Thyroid gland (tissue), 4 donors: ENCODE measurements at regions not wholly inside any gene's neighbourhood (a gene's known extent, or its start where the extent isn't known, plus 50 kb on each side); places are given as distances from the start of the nearest gene placed in this dataset.

Source experiments
- POLR2A ChIP-seq, 2 donors: fragments of 450-650 bp; IDR thresholded peaks; one replicate each; pipeline ENCODE4 v1.6.1; 2017; ENCODE audit warnings: antibody characterized with exemption in 2 of 2, mild to moderate bottlenecking in 2 of 2, moderate library complexity in 1 of 2
- TF ChIP-seq, protein P1 (sequence below), 6 experiments: fragments of 200-600 bp in 3 of 6; fragments of 450-650 bp in 3 of 6; sonication (generic) in 3 of 6; IDR thresholded peaks; one replicate each; pipeline ENCODE4 v1.5.1; 2016 to 2019; ENCODE audit warnings: antibody characterized with exemption in 6 of 6, mild to moderate bottlenecking in 2 of 6, inconsistent platforms in 1 of 6, moderate library complexity in 1 of 6

- TF ChIP-seq, protein P1, sequence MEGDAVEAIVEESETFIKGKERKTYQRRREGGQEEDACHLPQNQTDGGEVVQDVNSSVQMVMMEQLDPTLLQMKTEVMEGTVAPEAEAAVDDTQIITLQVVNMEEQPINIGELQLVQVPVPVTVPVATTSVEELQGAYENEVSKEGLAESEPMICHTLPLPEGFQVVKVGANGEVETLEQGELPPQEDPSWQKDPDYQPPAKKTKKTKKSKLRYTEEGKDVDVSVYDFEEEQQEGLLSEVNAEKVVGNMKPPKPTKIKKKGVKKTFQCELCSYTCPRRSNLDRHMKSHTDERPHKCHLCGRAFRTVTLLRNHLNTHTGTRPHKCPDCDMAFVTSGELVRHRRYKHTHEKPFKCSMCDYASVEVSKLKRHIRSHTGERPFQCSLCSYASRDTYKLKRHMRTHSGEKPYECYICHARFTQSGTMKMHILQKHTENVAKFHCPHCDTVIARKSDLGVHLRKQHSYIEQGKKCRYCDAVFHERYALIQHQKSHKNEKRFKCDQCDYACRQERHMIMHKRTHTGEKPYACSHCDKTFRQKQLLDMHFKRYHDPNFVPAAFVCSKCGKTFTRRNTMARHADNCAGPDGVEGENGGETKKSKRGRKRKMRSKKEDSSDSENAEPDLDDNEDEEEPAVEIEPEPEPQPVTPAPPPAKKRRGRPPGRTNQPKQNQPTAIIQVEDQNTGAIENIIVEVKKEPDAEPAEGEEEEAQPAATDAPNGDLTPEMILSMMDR (IDR thresholded peaks at IDR 0.05): no peak
- TF ChIP-seq POLR2A (IDR thresholded peaks at IDR 0.05): no peak
Observed at GRCh38 chr11:79897896-79898295, 457.1 kb upstream of the TENM4 start.
